Esophagus muscularis mucosa (tissue), 4 donors: ENCODE measurements at regions not wholly inside any gene's neighbourhood (a gene's known extent, or its start where the extent isn't known, plus 50 kb on each side); places are given as distances from the start of the nearest gene placed in this dataset.
A peak's percentile ranks its signal among the peaks of the same experiment; 100 is the strongest.

Experiments
- DNase-seq: peaks from one replicate; pipeline ENCODE4 v3.0.0-alpha.2; 2017; ENCODE audit errors: extremely low spot score
- H3K27ac ChIP-seq, 4 donors: fragments of 200-600 bp; sonication (generic); replicated peaks in 1 of 4; 1 replicate in 3 of 4; 2 replicates in 1 of 4; pipeline ENCODE4 v1.5.1; 2016 to 2019; ENCODE audit warnings: mild to moderate bottlenecking in 1 of 4
- H3K27me3 ChIP-seq, 4 donors: fragments of 200-600 bp; sonication (generic); one replicate each; pipeline versions ENCODE4 v1.5.1 to v1.6.0; 2016 to 2019
- H3K36me3 ChIP-seq, 4 donors: fragments of 200-600 bp; sonication (generic); one replicate each; pipeline ENCODE4 v1.5.1; 2016 to 2019
- H3K4me1 ChIP-seq, 4 donors: fragments of 200-600 bp; sonication (generic); one replicate each; pipeline ENCODE4 v1.5.1; 2016 to 2019
- H3K4me3 ChIP-seq, 4 donors: fragments of 200-600 bp; sonication (generic); 1 replicate in 2 of 4; 2 replicates in 2 of 4; pipeline ENCODE4 v1.5.1; 2016 to 2019; ENCODE audit warnings: mild to moderate bottlenecking in 4 of 4, moderate library complexity in 1 of 4
- H3K9me3 ChIP-seq, 4 donors: fragments of 200-600 bp; sonication (generic); 1 replicate in 3 of 4; 2 replicates in 1 of 4; pipeline ENCODE4 v1.5.1; 2016 to 2019
- CTCF ChIP-seq, 3 experiments: fragments of 200-600 bp in 2 of 3; fragments of 450-650 bp in 1 of 3; sonication (generic) in 2 of 3; IDR thresholded peaks; one replicate each; pipeline ENCODE4 v1.5.1; 2017 to 2019; ENCODE audit warnings: antibody characterized with exemption in 3 of 3, mild to moderate bottlenecking in 2 of 3, moderate library complexity in 1 of 3
- EP300 ChIP-seq: sonication (generic); formaldehyde crosslinking; IDR thresholded peaks from one replicate; pipeline ENCODE4 v1.6.1; 2017; ENCODE audit warnings: antibody characterized with exemption
- POLR2A ChIP-seq: fragments of 450-650 bp; IDR thresholded peaks from one replicate; pipeline ENCODE4 v1.6.1; 2017; ENCODE audit warnings: antibody characterized with exemption, moderate library complexity, mild to moderate bottlenecking, low read depth
- POLR2AphosphoS5 ChIP-seq, 2 donors: sonication (generic); formaldehyde crosslinking; IDR thresholded peaks; one replicate each; pipeline ENCODE4 v1.6.1; 2017; ENCODE audit warnings: antibody characterized with exemption in 2 of 2
- WGBS: methylation state at CpG from one replicate; pipeline ENCODE4 v1.1.5; 2018; 5-methylcytosine and 5-hydroxymethylcytosine counted together
- intact Hi-C: fragments of 100-400 bp; cut with DNase I; formaldehyde crosslinking; loops from one replicate; pipeline ENCODE4 v1.15.1; 2023

- Histone ChIP-seq H3K9me3 (no peaks in the 10 kb centered on the region), H3K27ac (no peak overlapping the region), H3K36me3 (no peaks in the 10 kb centered on the region), H3K4me1 (peaks cover 0 to 17% (median 5%) of the 10 kb centered on the region in 4 donors), H3K4me3 (no peak overlapping the region), H3K27me3 (peaks cover 0 to 8% (median 0%) of the 10 kb centered on the region in 4 donors)
- no peak for TF ChIP-seq CTCF (IDR thresholded peaks at IDR 0.05)
- no peak for TF ChIP-seq POLR2A
- no peak for TF ChIP-seq POLR2AphosphoS5 (IDR thresholded peaks at IDR 0.05)
- TF ChIP-seq EP300 = no peak
- 79% methylated on average over 7 of the region's 7 CpGs for WGBS
- intact Hi-C loops = no loop called here
- peak; percentile 24 for DNase-seq
Measured at GRCh38 chr9:134589748-134590147, 51.9 kb upstream of the COL5A1 start.

- WGBS = 84% methylated on average over 19 of the region's 19 CpGs
- Histone ChIP-seq H3K4me1 (peaks cover 0 to 17% (median 5%) of the 10 kb centered on the region in 4 donors), H3K27me3 (peaks cover 0 to 8% (median 0%) of the 10 kb centered on the region in 4 donors), H3K36me3 (no peaks in the 10 kb centered on the region), H3K4me3 (no peak overlapping the region), H3K9me3 (no peaks in the 10 kb centered on the region), H3K27ac (no peak overlapping the region)
- TF ChIP-seq POLR2A (no peak), EP300 (no peak), POLR2AphosphoS5 (IDR thresholded peaks at IDR 0.05) (no peak), CTCF (IDR thresholded peaks at IDR 0.05) (no peak)
- DNase-seq = peak; percentile 88
- intact Hi-C loops = no loop called here
Measured at GRCh38 chr9:134590240-134591081, 51.1 kb upstream of the COL5A1 start.

DNA sequence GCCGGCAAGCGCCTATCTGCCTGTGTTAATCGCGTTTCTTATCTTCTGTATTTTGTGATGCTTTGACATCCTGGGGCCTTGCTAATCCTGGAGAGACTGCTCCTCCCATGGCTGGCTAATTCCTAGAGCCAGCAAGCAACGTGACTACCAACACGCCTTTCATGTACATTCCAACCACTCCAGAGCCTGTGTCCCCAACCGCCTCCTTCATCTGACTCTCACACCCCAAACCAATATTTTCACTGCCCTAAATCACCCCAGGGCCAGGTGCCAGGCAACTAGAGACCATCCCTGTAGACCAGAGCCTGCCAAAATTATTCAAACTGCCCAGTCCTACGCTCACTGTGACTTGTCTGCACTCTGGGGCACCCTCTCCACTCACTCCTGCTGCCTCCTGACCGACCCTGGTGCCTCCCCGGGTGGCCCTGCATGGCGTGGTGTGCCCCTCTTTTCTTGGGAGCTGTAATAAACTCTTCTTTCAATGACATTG is 50.5 kb upstream of the COL5A1 start:
- peaks cover 0 to 5% (median 0%) of the 10 kb centered on the region in 4 donors for H3K27me3 ChIP-seq
- peaks cover 0 to 17% (median 5%) of the 10 kb centered on the region in 4 donors for H3K4me1 ChIP-seq
- intact Hi-C loops = no loop called here
- no peak for TF ChIP-seq CTCF (IDR thresholded peaks at IDR 0.05)
- H3K9me3 ChIP-seq = no peaks in the 10 kb centered on the region
- H3K36me3 ChIP-seq = no peaks in the 10 kb centered on the region
- peak; percentile 66 for DNase-seq
- WGBS = 89% methylated on average over 11 of the region's 11 CpGs
- H3K27ac ChIP-seq = no peak overlapping the region
- H3K4me3 ChIP-seq = no peak overlapping the region

- H3K36me3 ChIP-seq = no peaks in the 10 kb centered on the region
- H3K9me3 ChIP-seq = no peaks in the 10 kb centered on the region
- peaks cover 0 to 4% (median 0%) of the 10 kb centered on the region in 4 donors for H3K27me3 ChIP-seq
- DNase-seq = peak; percentile 78
- intact Hi-C loops = no loop called here
- no peak overlapping the region for H3K4me3 ChIP-seq
- WGBS = 80% methylated on average over 5 of the region's 5 CpGs
- TF ChIP-seq POLR2AphosphoS5 (IDR thresholded peaks at IDR 0.05) = no peak
- TF ChIP-seq CTCF (IDR thresholded peaks at IDR 0.05) = no peak
- no peak for TF ChIP-seq POLR2A
- no peak for TF ChIP-seq EP300
- H3K27ac ChIP-seq = peak overlapping the region; percentile 35 to 55 (median 44)
- peaks cover 0 to 17% (median 5%) of the 10 kb centered on the region in 4 donors for H3K4me1 ChIP-seq
Measured at GRCh38 chr9:134591573-134591981, 50.0 kb upstream of the COL5A1 start.
